ENCODE measurements at regions not wholly inside any gene's neighbourhood (a gene's known extent, or its start where the extent isn't known, plus 50 kb on each side); places are given as distances from the start of the nearest gene placed in this dataset.

DNA sequence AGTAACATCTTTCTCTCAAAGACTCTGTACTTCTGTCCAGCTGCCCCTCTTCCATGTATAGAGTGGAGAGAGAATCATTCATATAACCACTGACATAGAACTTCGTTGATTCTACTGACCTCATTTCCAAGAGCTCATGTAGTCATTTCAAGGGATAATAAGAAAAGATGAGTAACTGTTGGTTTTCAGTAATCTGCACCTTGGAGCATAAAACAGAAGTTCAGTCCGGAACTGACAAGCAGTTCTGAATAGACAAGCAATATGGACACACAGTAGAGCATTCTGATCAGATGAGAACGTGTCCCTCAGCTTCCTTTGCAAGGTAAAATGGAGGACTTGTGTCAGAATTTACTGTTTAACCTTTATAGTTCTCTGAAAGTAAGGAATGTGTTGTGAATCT is 847.1 kb downstream of the REEP3 start:
- Histone ChIP-seq H3K4me1 (no peaks in the 10 kb centered on the region), H3K27me3 (no peaks in the 10 kb centered on the region), H3K36me3 (no peaks in the 10 kb centered on the region), H3K27ac (no peak overlapping the region), H3K9me3 (no peaks in the 10 kb centered on the region), H3K4me3 (no peak overlapping the region)
- TF ChIP-seq, protein P1, sequence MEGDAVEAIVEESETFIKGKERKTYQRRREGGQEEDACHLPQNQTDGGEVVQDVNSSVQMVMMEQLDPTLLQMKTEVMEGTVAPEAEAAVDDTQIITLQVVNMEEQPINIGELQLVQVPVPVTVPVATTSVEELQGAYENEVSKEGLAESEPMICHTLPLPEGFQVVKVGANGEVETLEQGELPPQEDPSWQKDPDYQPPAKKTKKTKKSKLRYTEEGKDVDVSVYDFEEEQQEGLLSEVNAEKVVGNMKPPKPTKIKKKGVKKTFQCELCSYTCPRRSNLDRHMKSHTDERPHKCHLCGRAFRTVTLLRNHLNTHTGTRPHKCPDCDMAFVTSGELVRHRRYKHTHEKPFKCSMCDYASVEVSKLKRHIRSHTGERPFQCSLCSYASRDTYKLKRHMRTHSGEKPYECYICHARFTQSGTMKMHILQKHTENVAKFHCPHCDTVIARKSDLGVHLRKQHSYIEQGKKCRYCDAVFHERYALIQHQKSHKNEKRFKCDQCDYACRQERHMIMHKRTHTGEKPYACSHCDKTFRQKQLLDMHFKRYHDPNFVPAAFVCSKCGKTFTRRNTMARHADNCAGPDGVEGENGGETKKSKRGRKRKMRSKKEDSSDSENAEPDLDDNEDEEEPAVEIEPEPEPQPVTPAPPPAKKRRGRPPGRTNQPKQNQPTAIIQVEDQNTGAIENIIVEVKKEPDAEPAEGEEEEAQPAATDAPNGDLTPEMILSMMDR (IDR thresholded peaks at IDR 0.05): no peak
- DNase-seq (ENCODE audit: low spot score): no peak

DNA sequence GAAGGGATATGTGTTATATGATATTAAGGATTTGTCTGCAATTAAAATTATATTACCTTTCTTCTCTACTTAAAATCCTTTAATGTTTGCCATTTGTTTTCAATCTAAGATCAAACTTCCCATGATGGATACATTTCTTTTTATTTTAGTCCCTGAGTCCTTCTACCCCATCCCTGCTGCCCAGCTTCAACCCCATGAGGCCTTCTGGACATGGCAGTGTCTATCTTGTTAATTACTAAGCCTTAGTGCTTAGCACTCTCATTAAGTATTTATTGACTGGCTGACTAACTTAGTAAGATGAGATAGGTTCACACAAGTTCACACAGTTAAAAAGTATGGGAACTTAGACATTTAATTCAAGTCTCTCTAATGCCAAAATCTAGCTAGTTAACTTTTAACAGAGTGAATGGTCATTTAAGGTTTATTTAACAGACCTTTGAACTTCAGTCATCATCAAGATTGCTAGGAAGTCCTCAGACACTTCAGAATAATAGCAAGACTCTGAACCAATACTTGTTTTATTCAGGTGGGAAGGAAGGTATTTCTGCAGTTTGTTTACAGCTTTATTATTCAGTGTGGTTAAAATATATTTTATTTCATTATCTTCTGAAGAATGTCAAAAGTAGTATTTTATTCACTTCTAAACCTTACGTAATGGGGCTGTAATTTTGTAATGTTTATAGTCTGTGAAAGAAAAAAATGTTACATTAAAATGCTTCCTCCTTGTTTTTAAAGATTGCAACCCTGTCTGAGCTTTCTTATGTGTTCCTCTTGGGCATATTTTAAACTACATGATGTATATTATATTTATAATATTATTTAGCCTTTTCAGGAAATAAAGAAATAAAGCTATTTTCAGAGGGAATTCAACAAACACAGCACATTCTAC is 848.9 kb downstream of the REEP3 start:
- TF ChIP-seq, protein P1 (IDR thresholded peaks at IDR 0.05): no peak
- H3K27me3 ChIP-seq: no peaks in the 10 kb centered on the region
- no peak for DNase-seq (ENCODE audit: low spot score)
- no peak overlapping the region for H3K27ac ChIP-seq
- no peaks in the 10 kb centered on the region for H3K4me1 ChIP-seq
- H3K9me3 ChIP-seq: no peaks in the 10 kb centered on the region
- H3K4me3 ChIP-seq: no peak overlapping the region
- H3K36me3 ChIP-seq: no peaks in the 10 kb centered on the region

DNA sequence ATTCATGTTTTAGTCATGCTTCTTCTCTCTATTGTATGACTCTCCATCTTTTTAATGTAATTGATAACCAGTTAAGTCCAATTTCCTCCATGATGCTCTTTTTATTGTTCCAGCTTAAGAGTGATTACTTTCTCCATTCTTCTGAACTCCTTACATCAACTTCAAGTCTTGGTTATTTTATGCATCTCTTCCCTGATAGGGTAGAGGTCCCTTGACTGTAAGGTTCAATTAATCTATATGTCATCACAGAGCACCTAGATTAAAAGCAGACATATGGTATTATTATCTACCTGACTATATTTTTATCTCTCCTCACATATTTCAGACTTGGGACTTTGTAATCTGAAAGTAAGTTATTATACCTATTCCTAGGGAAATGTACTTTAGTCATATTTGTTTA is 853.1 kb downstream of the REEP3 start:
- DNase-seq (ENCODE audit: low spot score): no peak
- Histone ChIP-seq H3K9me3 (no peaks in the 10 kb centered on the region), H3K27ac (no peak overlapping the region), H3K36me3 (no peaks in the 10 kb centered on the region), H3K4me1 (no peaks in the 10 kb centered on the region), H3K27me3 (no peaks in the 10 kb centered on the region), H3K4me3 (no peak overlapping the region)
- TF ChIP-seq, protein P1 (IDR thresholded peaks at IDR 0.05): no peak

DNA sequence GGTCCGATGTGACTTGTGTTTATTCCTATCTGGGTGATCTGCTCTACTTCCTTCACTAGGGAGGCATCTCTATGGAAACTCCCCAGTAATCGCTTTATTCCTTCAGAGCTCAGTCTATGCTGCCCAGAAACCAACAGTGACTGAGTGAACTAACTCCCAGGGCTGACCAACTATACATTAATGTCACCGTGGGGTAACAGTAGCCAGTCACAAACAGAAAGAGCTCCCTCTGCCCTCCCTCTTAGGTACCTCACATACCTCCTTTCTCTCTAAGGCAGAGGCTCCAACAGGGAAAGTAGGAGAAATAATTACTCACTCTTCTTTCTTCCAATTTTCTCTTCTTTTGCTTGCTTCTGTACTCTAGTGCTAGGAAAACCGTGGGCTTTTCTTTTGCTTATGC is 855.0 kb downstream of the REEP3 start:
- Histone ChIP-seq H3K27ac (no peak overlapping the region), H3K36me3 (no peaks in the 10 kb centered on the region), H3K9me3 (no peaks in the 10 kb centered on the region), H3K4me1 (no peaks in the 10 kb centered on the region), H3K27me3 (no peaks in the 10 kb centered on the region), H3K4me3 (no peak overlapping the region)
- DNase-seq (ENCODE audit: low spot score): no peak
- TF ChIP-seq, protein P1 (IDR thresholded peaks at IDR 0.05): no peak

DNA sequence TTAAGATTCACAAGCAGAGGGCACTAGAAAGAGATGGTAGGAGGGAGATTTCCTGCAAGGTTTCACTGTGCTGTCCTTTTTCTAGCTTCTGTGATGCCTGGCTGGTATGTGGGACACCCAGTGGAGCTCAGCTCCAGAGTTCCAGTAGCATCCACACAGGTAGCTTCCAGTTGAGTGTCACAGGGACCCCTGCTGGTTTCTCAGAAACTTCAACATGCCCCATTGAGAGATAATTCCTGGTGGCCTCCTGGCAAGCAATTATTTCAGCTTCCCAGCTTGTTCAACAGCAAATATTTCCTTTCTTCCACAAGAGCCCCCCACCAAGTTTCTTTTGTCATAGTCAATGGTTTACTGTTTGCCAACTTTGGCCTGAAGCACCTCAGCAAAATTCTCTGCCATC is 858.7 kb downstream of the REEP3 start:
- Histone ChIP-seq H3K9me3 (no peaks in the 10 kb centered on the region), H3K27me3 (no peaks in the 10 kb centered on the region), H3K27ac (no peak overlapping the region), H3K4me1 (no peaks in the 10 kb centered on the region), H3K4me3 (no peak overlapping the region), H3K36me3 (no peaks in the 10 kb centered on the region)
- no peak for DNase-seq (ENCODE audit: low spot score)
- TF ChIP-seq, protein P1 (IDR thresholded peaks at IDR 0.05): no peak

DNA sequence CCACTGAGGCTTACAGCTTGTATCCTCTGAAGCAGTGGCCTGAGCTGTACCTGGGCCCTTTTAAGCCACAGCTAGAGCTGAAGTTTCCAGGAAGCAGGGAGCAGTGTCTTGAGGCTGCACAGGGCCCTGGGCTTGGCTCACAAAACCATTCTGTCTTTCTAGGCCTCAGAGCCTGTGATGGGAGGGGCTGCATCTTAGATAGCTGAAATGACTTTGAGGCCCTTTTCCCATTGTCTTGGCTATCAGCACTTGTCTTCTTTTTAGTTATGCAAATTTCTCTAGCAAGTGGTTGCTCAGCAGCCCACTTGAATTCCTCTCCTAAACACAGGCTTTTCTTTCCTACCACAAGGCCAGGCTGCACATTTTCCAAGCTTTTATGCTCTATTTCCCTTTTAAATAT is 864.2 kb downstream of the REEP3 start:
- no peak overlapping the region for H3K4me3 ChIP-seq
- H3K27me3 ChIP-seq: no peaks in the 10 kb centered on the region
- TF ChIP-seq, protein P1 (IDR thresholded peaks at IDR 0.05): no peak
- H3K27ac ChIP-seq: no peak overlapping the region
- H3K4me1 ChIP-seq: no peaks in the 10 kb centered on the region
- H3K36me3 ChIP-seq: no peaks in the 10 kb centered on the region
- no peak for DNase-seq (ENCODE audit: low spot score)
- peaks cover 0 to 6% of the 10 kb centered on the region in 2 donors for H3K9me3 ChIP-seq
